Kidney (tissue), 13 donors: ENCODE measurements at regions not wholly inside any gene's neighbourhood (a gene's known extent, or its start where the extent isn't known, plus 50 kb on each side); places are given as distances from the start of the nearest gene placed in this dataset.
A peak's percentile ranks its signal among the peaks of the same experiment; 100 is the strongest.

ENCODE experiments used
- DNase-seq, 5 donors: peaks; one replicate each; pipeline ENCODE4 v3.0.0-alpha.2; 2013 to 2020
- FAIRE-seq: peaks from 2 replicates; lab custom pipeline; 2012; peaks lifted over from hg19 to GRCh38; lab: Jason Lieb, UNC
- H3K27ac ChIP-seq, 2 donors: one replicate each; pipeline ENCODE4 v1.7.0; 2013; ENCODE audit warnings: low read depth in 2 of 2, low read length in 2 of 2, inconsistent platforms in 1 of 2
- H3K27me3 ChIP-seq: one replicate; pipeline ENCODE4 v1.7.1; 2013; ENCODE audit warnings: low read length, inconsistent platforms; ENCODE audit not compliant: control insufficient read depth, insufficient read depth
- H3K36me3 ChIP-seq, 3 donors: one replicate each; pipeline versions ENCODE4 v1.7.0 to v1.7.1; 2013; ENCODE audit warnings: low read length in 3 of 3, control low read depth in 1 of 3, inconsistent platforms in 1 of 3; ENCODE audit not compliant: insufficient read depth in 3 of 3, control insufficient read depth in 2 of 3
- H3K4me1 ChIP-seq, 3 donors: one replicate each; pipeline versions ENCODE4 v1.7.0 to v1.7.1; 2013; ENCODE audit warnings: low read length in 3 of 3, inconsistent platforms in 1 of 3, low read depth in 1 of 3; ENCODE audit not compliant: control insufficient read depth in 2 of 3, insufficient read depth in 2 of 3
- H3K4me3 ChIP-seq, 3 donors: one replicate each; pipeline versions ENCODE4 v1.7.0 to v1.8.1; 2013; ENCODE audit warnings: low read length in 3 of 3, control low read depth in 1 of 3, inconsistent platforms in 1 of 3
- H3K9ac ChIP-seq, 3 donors: one replicate each; pipeline versions ENCODE4 v1.7.0 to v1.7.1; 2013; ENCODE audit warnings: low read length in 3 of 3, control low read depth in 1 of 3, inconsistent platforms in 1 of 3
- H3K9me3 ChIP-seq, 3 donors: one replicate each; pipeline versions ENCODE4 v1.7.0 to v1.7.1; 2013; ENCODE audit warnings: low read length in 3 of 3, control low read depth in 1 of 3, inconsistent platforms in 1 of 3; ENCODE audit not compliant: control insufficient read depth in 2 of 3, insufficient read depth in 1 of 3
- intact Hi-C: fragments of 100-400 bp; cut with DNase I; formaldehyde crosslinking; loops from one replicate; pipeline ENCODE4 v1.11.1; 2022
- TF ChIP-seq, protein P1 (sequence below): IDR thresholded peaks from 3 replicates; pipeline ENCODE4 v1.5.1; 2012; ENCODE audit warnings: mild to moderate bottlenecking, moderate library complexity, borderline replicate concordance; ENCODE audit not compliant: insufficient read depth; ENCODE audit errors: extremely low read depth
- donor health status: control.
- donor health status: control.
- donor health status: control.
- donor health status: control.
- donor health status: control.
- donor health status: DM: yes; HTN: yes; CAD: no.
- donor health status: Normal renal cell carcinoma (clear cell type).

- no peak overlapping the region for H3K27ac ChIP-seq
- DNase-seq (no peak), FAIRE-seq (no peak)
- H3K4me1 ChIP-seq, result no peaks in the 10 kb centered on the region
- H3K9me3 ChIP-seq, result no peaks in the 10 kb centered on the region
- H3K36me3 ChIP-seq, result no peaks in the 10 kb centered on the region
- no peak overlapping the region for H3K9ac ChIP-seq
- intact Hi-C loops, result no loop called here
- H3K4me3 ChIP-seq, result no peak overlapping the region
- TF ChIP-seq, protein P1, sequence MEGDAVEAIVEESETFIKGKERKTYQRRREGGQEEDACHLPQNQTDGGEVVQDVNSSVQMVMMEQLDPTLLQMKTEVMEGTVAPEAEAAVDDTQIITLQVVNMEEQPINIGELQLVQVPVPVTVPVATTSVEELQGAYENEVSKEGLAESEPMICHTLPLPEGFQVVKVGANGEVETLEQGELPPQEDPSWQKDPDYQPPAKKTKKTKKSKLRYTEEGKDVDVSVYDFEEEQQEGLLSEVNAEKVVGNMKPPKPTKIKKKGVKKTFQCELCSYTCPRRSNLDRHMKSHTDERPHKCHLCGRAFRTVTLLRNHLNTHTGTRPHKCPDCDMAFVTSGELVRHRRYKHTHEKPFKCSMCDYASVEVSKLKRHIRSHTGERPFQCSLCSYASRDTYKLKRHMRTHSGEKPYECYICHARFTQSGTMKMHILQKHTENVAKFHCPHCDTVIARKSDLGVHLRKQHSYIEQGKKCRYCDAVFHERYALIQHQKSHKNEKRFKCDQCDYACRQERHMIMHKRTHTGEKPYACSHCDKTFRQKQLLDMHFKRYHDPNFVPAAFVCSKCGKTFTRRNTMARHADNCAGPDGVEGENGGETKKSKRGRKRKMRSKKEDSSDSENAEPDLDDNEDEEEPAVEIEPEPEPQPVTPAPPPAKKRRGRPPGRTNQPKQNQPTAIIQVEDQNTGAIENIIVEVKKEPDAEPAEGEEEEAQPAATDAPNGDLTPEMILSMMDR, result no peak
- H3K27me3 ChIP-seq, result no peaks in the 10 kb centered on the region
Measured at GRCh38 chr1:29900104-29900679, 663.9 kb downstream of the PTPRU start.

DNA sequence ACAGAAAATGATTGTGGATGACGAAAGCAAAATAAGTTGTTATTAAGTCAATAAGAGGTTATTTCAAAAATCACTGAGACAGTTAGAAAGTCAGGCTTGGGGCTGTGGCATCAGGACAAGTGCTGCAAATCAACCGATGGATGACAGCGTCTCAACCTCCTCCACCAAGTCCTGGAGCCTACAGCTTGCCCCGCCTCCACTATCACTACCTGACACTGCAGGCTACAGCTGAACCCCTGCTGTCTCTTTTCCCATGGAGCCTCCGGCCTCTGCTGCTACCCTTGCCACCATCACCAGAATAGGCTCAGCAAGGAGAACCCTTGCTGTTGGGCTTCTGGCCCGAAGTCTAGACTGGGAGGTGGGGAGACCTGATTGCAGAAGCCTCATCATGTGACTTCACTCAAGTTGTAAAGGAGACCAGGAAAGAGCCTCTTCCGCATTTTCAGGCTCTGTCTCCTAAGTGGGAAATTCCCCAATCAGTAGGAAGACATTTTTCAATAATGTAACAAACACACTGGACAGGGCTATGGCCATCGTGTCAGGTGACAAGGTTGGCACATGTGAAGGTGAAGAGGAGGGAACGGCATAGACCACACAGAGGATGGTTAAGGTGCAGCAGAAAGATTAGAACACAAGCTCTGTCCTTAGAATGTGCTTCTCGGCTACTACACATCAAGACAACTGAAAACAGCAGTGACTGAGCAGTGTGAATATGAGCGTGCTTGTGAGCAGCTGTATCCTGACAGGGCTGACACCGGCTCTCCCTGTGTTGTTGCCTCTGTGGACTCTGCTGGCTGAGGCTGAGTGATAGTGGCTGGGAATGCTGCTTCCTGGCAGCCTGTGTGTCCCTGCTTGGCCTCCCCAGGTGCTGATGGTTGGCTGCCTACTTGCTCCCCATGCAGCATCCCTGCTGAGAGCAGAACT lies 660.7 kb downstream of the PTPRU start:
- H3K27ac ChIP-seq, result no peak overlapping the region
- no peak for FAIRE-seq
- H3K4me1 ChIP-seq, result no peaks in the 10 kb centered on the region
- no peak overlapping the region for H3K4me3 ChIP-seq
- H3K27me3 ChIP-seq, result no peaks in the 10 kb centered on the region
- peak in 1 of 5 donors; percentile 18 for DNase-seq
- TF ChIP-seq, protein P1, result no peak
- no peak overlapping the region for H3K9ac ChIP-seq
- H3K9me3 ChIP-seq, result no peaks in the 10 kb centered on the region
- no peaks in the 10 kb centered on the region for H3K36me3 ChIP-seq
- intact Hi-C loops, result no loop called here

GRCh38 chr1:29896300-29896699 lies 660.0 kb downstream of the PTPRU start:
- no peak overlapping the region for H3K9ac ChIP-seq
- H3K9me3 ChIP-seq, result no peaks in the 10 kb centered on the region
- no peaks in the 10 kb centered on the region for H3K4me1 ChIP-seq
- no peak overlapping the region for H3K4me3 ChIP-seq
- no peaks in the 10 kb centered on the region for H3K27me3 ChIP-seq
- H3K27ac ChIP-seq, result no peak overlapping the region
- no peaks in the 10 kb centered on the region for H3K36me3 ChIP-seq
- intact Hi-C loops, result no loop called here
- no peak for DNase-seq
- no peak for FAIRE-seq
- TF ChIP-seq, protein P1, result no peak
